ENCODE measurements at regions not wholly inside any gene's neighbourhood (a gene's known extent, or its start where the extent isn't known, plus 50 kb on each side); places are given as distances from the start of the nearest gene placed in this dataset.

DNA sequence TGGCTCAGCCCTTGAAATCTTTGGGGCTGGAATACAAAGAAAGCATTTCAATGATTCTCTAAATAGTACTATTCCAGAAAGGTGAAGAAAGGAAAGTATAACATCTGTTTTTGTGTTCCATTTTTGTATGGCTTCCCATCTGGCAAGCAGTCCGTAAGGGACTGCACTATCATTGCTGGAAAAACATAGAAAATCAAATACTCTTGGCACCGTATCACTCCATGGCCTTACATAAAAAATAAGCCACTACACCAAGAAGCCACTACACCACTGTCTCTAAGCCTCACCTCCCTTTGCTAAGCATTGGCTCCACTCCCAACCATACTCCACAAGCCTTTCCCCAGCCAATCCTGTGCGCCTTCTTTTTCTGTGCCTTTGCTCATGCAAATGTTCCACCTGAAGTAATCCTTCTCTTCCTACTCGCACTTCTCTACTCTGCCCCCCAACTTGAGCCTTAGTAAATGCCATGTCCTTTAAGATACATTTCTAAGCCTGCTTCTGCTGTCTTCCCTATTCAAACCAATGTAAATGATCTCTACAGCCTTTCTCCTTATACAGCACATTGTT, 454.6 kb upstream of the TUSC1 start:
- TF ChIP-seq TAF1 (IDR thresholded peaks at IDR 0.05; ENCODE audit: borderline replicate concordance, insufficient read depth, low read length) = no peak
- TF ChIP-seq FOXP2 (optimal IDR thresholded peaks at IDR 0.05; ENCODE audit: borderline replicate concordance, extremely low read depth, extremely low read length, insufficient read depth) = no peak
- no peak for TF ChIP-seq SIN3A (IDR thresholded peaks at IDR 0.05; ENCODE audit: borderline replicate concordance, insufficient read depth, low read length)
- no peak for TF ChIP-seq POLR2AphosphoS5 (IDR thresholded peaks at IDR 0.05; ENCODE audit: low read depth, low read length)
- TF ChIP-seq, protein P1, sequence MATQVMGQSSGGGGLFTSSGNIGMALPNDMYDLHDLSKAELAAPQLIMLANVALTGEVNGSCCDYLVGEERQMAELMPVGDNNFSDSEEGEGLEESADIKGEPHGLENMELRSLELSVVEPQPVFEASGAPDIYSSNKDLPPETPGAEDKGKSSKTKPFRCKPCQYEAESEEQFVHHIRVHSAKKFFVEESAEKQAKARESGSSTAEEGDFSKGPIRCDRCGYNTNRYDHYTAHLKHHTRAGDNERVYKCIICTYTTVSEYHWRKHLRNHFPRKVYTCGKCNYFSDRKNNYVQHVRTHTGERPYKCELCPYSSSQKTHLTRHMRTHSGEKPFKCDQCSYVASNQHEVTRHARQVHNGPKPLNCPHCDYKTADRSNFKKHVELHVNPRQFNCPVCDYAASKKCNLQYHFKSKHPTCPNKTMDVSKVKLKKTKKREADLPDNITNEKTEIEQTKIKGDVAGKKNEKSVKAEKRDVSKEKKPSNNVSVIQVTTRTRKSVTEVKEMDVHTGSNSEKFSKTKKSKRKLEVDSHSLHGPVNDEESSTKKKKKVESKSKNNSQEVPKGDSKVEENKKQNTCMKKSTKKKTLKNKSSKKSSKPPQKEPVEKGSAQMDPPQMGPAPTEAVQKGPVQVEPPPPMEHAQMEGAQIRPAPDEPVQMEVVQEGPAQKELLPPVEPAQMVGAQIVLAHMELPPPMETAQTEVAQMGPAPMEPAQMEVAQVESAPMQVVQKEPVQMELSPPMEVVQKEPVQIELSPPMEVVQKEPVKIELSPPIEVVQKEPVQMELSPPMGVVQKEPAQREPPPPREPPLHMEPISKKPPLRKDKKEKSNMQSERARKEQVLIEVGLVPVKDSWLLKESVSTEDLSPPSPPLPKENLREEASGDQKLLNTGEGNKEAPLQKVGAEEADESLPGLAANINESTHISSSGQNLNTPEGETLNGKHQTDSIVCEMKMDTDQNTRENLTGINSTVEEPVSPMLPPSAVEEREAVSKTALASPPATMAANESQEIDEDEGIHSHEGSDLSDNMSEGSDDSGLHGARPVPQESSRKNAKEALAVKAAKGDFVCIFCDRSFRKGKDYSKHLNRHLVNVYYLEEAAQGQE (IDR thresholded peaks at IDR 0.05; ENCODE audit: insufficient read depth in 1 of 2, low read depth in 2 of 2, low read length in 2 of 2) = no peak

DNA sequence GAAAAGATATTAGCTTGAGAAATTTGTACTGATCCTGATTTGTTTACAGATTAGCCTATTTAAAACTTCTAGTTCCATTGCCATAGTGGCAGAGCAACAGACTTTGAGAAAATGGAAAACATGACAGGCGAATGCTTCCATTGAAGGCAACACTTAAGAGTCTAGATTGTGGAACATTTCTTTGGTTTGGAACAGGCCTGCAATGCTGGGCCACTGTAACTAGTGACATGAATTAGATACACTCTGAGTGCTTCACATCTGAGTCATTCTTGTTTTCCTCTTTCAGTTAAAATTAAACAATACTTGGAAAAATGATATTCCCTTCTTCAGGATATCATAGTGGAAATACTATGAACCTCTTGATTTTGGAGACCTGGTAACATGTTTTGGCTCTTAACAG, 453.6 kb upstream of the TUSC1 start:
- TF ChIP-seq FOXP2 (optimal IDR thresholded peaks at IDR 0.05; ENCODE audit: borderline replicate concordance, extremely low read depth, extremely low read length, insufficient read depth) = no peak
- TF ChIP-seq SIN3A (IDR thresholded peaks at IDR 0.05; ENCODE audit: borderline replicate concordance, insufficient read depth, low read length) = no peak
- no peak for TF ChIP-seq TAF1 (IDR thresholded peaks at IDR 0.05; ENCODE audit: borderline replicate concordance, insufficient read depth, low read length)
- TF ChIP-seq POLR2AphosphoS5 (IDR thresholded peaks at IDR 0.05; ENCODE audit: low read depth, low read length) = no peak
- TF ChIP-seq, protein P1 (IDR thresholded peaks at IDR 0.05; ENCODE audit: insufficient read depth in 1 of 2, low read depth in 2 of 2, low read length in 2 of 2) = no peak

DNA sequence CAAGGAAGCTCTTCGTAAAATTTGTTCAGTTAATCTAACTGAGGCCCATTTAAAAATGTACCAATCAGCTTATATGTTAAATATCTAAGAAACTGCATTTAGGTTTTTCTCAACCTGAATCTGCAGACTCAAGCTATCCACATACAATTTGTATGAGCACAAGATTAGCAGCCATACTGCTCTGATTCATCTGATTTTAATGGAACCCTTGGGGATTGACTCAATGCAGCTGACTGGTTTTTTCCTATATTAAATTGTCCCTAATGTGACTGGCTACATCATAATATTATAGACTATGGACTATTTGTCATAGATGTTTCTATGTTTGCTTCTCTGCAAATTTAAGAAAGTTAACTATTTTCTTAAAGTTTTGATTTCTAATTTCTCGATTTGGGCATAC, 451.0 kb upstream of the TUSC1 start:
- TF ChIP-seq SIN3A (IDR thresholded peaks at IDR 0.05; ENCODE audit: borderline replicate concordance, insufficient read depth, low read length) = no peak

DNA sequence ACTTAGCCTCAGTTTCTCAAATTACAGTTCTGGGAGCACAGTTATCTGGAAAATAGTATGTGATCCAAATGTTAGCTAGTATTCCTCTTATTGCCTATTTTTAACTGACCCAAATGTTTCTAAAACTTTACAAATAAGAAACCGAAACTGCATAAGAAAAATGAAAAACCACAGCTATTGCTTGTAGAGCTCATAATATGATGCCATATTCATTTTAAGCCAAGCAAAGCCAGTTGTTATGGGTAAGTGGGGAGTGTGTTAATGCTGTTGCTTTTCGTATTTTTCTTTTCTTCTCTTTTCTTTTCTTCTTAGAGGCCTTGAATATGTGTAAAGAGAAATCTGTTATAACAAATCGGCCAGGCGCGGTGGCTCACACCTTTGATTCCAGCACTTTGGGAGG, 447.4 kb upstream of the TUSC1 start:
- no peak for TF ChIP-seq POLR2AphosphoS5 (IDR thresholded peaks at IDR 0.05; ENCODE audit: low read depth, low read length)
- TF ChIP-seq SIN3A (IDR thresholded peaks at IDR 0.05; ENCODE audit: borderline replicate concordance, insufficient read depth, low read length) = no peak
- TF ChIP-seq, protein P1 (IDR thresholded peaks at IDR 0.05; ENCODE audit: insufficient read depth in 1 of 2, low read depth in 2 of 2, low read length in 2 of 2) = no peak
- TF ChIP-seq TAF1 (IDR thresholded peaks at IDR 0.05; ENCODE audit: borderline replicate concordance, insufficient read depth, low read length) = no peak
- TF ChIP-seq FOXP2 (optimal IDR thresholded peaks at IDR 0.05; ENCODE audit: borderline replicate concordance, extremely low read depth, extremely low read length, insufficient read depth) = no peak

DNA sequence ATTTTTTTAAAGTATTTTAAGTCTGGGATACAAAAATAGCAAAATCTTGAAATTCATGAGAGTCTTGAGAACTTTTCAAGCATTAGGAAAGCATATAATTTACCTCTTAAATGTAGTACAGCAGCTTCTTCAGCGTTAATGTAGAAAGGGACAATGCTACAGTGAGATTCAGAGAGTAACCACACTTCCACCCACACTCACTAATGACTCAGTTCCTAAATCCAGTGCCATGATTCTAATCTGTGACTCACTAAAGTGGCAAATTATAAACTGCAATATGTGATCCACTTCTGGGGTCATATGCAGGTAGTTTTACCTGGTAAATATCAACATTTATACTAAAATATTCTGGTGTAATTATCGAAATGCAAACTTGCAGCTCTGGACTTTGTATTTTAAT, 434.5 kb upstream of the TUSC1 start:
- no peak for TF ChIP-seq SIN3A (IDR thresholded peaks at IDR 0.05; ENCODE audit: borderline replicate concordance, insufficient read depth, low read length)
- TF ChIP-seq FOXP2 (optimal IDR thresholded peaks at IDR 0.05; ENCODE audit: borderline replicate concordance, extremely low read depth, extremely low read length, insufficient read depth) = no peak
- TF ChIP-seq POLR2AphosphoS5 (IDR thresholded peaks at IDR 0.05; ENCODE audit: low read depth, low read length) = no peak
- TF ChIP-seq, protein P1 (IDR thresholded peaks at IDR 0.05; ENCODE audit: insufficient read depth in 1 of 2, low read depth in 2 of 2, low read length in 2 of 2) = no peak
- TF ChIP-seq TAF1 (IDR thresholded peaks at IDR 0.05; ENCODE audit: borderline replicate concordance, insufficient read depth, low read length) = no peak

Measured in PFSK-1 (cell line).